ENCODE measurements at regions not wholly inside any gene's neighbourhood (a gene's known extent, or its start where the extent isn't known, plus 50 kb on each side); places are given as distances from the start of the nearest gene placed in this dataset.
A peak's percentile ranks its signal among the peaks of the same experiment; 100 is the strongest.

DNA sequence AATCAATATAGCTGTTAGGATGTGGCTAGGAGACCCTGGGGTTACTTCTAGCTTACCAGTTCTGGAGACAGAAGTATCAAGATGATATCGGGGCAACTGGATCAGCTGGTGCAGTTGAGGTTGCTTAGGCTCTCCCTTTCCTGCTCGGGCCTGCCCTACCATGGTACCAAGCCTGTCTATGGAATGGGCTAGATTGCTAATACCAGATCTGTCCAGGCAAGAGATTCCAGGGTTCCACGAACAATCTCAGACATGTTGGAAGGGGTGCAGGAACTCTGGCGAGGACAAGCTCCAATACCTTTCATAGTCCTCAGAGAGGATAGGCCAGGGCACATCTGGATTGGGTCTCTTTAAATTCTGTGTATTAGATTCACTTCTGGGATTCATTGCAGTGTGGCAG lies 53.8 kb downstream of the ADM start:
- no peak for DNase-seq

GRCh38 chr11:10359171-10359570 lies 54.3 kb downstream of the ADM start:
- no peak for DNase-seq

- no peak for DNase-seq
These were observed 56.0 kb downstream of the ADM start for GRCh38 chr11:10360835-10361234.

GRCh38 chr11:10365045-10365444 lies 60.2 kb downstream of the ADM start:
- DNase-seq: no peak

- peak; percentile 7 for DNase-seq
These were observed 61.9 kb downstream of the ADM start for GRCh38 chr11:10366568-10367331.

DNA sequence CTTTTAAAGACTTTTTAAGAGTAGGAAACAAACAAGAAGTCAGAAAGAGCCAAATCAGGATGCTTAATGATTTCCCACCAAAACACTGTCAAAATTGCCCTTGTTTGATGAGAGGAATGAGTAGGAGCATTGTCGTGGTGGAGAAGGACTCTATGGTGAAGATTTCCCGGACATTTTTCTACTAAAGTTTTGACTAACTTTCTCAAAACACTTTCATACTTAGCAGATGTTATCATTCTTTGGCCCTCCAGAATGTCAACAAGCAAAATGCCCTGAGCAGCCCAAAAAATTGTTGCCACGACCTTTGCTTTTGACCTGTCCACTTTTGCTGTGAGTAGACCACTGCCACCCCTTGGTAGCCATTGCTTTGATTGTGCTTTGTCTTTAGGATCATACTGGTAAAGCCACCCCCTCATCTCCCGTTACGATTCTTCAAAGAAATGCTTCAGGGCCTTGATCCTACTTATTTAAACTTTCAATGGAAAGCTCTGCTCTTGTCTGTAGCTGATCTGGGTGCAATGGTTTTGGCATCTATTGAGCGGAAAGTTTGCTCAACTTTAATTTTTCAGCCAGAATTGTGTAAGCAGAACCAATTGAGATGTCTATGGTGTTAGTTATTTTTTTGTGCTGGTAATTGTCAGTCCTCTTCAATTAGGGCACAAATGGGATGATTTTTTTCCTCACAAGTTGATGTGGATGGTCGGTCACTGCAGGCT lies 67.2 kb downstream of the ADM start:
- DNase-seq: no peak

DNA sequence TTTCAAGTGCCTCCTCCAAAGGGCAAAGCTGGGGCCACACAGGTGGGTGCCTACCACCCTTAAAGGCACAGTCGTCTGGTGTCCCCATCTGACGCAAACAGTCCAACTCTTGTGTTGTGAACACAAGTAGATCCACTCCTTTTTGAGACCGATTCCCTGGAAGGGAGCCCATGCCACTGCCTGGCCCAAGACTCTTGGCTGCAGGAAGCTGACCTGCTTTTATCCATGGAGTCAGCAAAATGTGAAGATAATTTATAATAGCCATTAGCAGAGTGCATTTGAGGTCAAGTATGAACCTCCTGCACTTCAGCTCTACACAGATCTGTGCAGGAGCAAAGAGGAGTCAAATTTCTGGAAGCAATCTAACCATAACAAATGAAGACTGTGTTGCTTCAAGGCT lies 68.5 kb downstream of the ADM start:
- no peak for DNase-seq

DNA sequence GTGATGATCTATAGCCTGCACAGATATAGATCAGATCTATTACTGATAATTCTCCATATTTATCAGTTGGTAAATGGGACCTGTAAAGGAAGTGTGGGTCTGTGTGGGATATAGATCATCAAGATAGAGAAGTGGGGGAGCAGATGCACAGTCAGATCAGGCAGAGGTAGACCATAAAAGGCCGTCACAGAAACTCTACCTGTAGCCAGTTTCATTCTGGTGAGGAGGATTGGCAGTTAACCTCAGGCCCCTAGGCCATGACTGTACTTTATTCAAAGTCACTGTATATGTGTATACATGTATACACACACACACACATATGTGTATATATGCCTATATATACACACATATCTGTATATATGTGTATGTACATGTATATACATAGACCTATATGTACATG lies 69.1 kb downstream of the ADM start:
- no peak for DNase-seq

DNA sequence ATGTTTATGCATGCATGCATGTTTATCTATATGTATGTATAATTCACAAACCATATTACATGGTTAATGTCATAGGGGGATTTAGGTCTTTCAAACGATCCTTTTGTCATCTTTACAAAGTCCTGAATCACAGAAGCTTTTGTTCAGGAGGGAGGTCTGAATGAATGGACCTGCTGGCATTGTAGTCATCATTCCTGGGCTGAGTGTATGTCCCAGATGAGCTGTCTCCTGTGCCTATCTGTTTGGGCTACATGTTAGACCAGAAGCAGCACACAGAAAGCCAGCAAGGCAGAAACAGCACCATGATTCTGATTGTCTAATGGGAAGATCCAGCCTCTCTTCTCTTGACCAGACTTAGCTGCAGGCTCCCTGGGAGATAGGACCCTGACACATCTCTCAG lies 69.5 kb downstream of the ADM start:
- DNase-seq: no peak

DNA sequence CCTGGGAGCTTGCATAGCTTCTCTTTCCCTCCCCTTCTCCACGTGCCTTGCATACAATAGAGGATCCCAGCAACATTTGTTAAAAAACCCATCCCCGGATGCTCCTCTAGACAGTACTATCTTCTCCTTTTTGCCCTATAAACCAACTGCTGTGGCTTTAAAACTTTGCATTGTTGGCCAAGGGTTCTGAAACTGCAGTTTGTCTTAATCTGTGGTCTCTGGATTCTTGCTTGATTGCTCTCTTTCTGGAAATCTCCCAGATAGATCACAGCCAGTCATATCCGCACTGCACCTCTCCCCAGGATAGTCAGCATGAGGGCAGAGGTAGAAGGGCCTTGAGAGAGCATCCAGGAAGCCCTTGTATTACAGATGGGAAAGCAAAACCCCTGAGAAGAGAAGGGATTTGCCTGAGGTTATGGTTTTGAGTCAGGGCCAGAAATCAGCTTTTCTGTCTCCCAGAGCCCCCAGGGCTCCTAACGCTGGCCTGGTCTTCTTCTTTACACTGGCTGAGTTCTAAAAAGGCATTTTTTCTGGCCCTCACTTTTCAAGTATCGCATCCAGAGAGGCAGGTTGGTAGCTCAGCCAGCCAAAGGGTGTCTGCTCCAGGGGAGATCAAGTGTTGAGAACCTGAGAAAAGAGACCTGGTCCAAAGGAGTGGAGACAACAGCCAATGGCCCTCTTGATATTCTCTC lies 70.6 kb downstream of the ADM start:
- no peak for DNase-seq

- DNase-seq: no peak
These were observed 71.2 kb downstream of the ADM start for GRCh38 chr11:10376061-10376460.

DNA sequence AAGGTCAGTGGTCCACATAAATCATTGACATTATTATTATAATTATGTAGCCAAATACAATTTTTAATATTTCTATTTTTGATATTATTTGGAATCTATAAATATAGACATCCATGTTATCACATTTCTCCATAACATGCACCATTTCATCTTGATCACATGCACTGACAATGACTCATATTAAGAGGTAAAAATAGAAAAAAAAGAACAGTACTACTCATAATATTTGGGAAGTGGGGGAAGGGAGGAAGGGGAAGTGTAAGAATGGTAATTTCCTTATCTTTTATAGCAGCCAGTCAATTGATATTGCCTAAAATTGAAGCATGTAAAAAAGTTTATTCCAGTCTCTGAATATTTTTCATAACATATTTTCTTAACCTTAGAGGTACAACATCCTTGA lies 72.3 kb downstream of the ADM start:
- DNase-seq: no peak

GRCh38 chr11:10378362-10378761 lies 73.5 kb downstream of the ADM start:
- no peak for DNase-seq

GRCh38 chr11:10379022-10379421 lies 74.1 kb downstream of the ADM start:
- no peak for DNase-seq

GRCh38 chr11:10379426-10379825 lies 74.6 kb downstream of the ADM start:
- no peak for DNase-seq

- no peak for DNase-seq
These were observed 75.0 kb upstream of the AMPD3 start for GRCh38 chr11:10379871-10380568.

DNA sequence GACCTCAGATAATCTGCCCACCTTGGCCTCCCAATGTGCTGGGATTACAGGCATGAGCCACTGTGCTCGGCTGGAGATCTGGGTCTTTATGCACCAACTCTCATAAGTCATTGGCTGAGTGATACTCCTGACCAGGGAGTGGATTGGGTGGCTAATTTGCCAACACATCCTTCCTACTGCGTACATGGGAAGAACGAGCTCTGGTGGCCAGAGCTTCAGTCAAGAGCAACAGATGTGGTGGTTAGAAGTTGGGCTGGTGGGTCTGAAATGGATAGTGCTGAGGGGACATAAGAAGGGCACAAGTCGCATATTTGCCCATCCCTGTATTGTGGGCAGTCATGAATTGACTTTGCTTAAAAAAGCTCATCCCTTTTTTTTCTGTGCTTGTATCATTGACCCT lies 74.1 kb upstream of the AMPD3 start:
- no peak for DNase-seq

DNA sequence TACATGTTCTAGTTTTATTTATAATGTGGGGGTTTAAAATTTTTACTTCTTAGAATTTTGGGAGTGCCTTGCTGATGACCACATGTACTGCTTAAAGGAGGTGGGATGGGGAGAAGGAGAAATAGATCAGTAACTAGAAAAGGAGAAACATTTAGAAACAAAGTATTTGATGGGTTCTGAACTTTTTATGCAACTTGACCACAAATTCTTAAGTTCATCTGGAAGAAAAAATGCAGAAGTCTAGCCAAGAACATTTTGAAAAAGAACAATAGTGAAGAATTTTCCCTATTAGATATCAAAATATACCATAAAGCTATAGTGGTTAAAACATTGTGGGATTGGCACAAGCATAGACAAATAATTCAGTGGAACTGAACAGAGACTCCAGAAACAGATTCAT lies 73.3 kb upstream of the AMPD3 start:
- DNase-seq: no peak

DNA sequence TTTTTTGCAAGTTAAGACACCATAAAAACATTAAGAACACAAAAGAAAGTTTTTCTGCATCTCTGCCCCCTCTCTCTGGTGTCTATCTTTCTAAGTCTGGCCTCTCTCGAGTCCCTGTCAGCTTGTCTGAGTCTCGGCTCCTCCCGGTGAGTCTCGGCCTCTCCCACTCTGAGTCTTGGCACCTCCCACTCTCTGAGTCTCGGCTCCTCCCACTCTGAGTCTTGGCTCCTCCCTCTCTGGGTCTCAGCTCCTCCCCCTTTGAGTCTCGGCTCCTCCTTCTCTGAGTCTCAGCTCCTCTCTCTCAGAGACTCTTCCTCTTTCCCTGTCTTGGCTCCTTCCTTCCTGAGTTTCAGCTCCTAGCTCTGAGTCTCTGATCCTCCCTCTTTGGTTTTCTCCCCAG lies 72.5 kb upstream of the AMPD3 start:
- DNase-seq: no peak

GRCh38 chr11:10385696-10386095 lies 69.4 kb upstream of the AMPD3 start:
- DNase-seq: no peak

DNA sequence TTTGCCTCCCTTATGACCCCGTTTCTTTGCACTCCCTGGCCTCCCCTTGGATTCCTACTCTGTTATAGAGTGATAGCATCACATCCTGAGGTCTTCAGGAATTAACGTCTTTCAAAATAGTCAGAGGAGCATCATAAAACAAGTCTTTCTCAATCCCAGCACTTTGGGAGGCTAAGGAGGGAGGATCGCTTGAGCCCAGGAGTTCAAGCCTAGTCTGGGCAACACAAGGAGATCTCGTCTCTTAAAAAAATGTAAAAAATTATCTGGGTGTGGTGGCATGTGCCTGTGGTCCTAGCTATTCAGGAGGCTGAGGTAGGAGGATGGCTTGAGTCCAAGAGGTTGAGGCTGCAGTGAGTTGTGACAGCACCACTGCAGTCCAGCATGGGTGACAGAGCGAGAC lies 68.7 kb upstream of the AMPD3 start:
- no peak for DNase-seq

- no peak for DNase-seq
These were observed 68.2 kb upstream of the AMPD3 start for GRCh38 chr11:10386861-10387205.

Measured in effector CD8-positive, alpha-beta T cell (primary cell).